GM18499 (cell line): ENCODE measurements at regions not wholly inside any gene's neighbourhood (a gene's known extent, or its start where the extent isn't known, plus 50 kb on each side); places are given as distances from the start of the nearest gene placed in this dataset.

ENCODE experiments used
- ATAC-seq: cut with Tn5 transposase; IDR thresholded peaks from one replicate; pipeline ENCODE4 v1.9.1; 2021; ENCODE audit warnings: moderate number of reproducible peaks; ENCODE audit not compliant: insufficient read depth, unreplicated experiment

DNA sequence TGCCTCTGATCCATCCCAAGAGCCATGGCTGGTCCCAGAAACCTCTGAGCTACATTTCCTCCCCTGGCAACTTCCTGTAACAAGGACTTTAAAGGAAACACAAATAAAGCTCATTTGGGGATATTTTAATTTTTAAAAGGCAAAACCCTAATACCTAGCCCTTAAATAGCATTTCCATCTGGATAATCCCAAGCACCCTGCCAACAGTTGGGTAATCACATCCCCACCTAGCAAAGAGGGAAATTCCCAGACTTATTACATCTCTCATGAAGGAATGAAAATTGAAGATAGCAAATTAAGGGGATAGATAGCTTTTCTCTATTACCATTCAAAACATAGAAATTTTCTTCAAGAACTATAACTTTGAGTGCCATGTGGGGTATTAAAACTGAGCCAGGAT, 213.7 kb upstream of the BMP4 start:
- no peak for ATAC-seq

DNA sequence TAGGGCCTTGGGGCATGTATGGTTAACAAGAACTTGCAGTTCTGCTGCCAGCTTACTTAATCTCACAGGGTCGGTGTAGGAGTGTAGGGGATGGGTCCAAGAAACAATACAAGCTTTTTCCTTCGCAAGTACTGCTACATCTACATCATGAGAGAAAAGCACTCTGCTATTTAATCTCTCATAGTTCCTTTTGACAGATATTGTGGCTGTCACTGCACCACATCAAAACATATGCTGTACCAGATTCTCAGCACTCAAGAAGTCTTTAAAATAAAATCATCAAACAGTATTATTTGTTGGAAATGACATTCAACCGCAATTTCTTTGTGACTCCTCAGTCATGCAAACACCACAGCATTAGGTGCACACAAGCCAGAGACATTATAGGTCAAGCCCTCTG, 215.5 kb upstream of the BMP4 start:
- ATAC-seq = no peak

DNA sequence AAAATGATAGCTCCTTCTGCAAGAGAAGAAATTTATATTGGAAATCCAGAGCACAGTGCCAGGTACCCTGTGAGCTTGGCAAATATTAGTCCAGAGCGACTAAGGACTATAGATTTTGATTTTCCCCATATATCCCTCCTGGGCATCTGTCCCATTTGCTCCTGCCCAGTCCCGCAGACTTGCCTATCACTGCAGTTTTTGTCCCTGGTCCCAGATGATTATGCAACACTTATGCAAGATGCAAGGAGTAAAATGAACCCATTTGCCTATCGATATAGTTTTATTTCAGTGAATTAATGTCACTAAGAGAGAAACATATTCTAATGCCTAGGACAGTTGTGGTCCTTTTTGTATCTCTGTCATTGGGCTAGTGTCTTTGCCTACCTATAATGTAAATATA, 215.9 kb upstream of the BMP4 start:
- ATAC-seq = no peak

DNA sequence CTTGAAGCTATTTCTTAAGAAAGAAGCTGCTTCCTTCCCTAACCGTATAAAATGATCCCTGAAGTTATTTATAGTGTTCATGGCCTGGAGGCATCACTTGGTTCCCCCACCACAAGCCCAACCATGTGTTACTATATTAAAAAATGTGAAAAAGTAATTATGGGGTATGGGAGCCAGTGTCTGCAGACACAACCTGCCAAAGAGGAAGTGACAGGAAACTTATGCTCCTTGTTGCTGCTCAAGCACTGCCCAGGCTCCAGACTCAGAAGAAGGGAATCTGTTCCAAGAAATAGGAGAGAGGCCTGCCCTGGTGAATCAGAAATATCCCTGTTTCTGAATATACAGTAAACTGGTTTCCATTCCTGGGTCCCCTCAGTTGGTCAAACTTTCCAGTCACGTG, 217.2 kb upstream of the BMP4 start:
- no peak for ATAC-seq

DNA sequence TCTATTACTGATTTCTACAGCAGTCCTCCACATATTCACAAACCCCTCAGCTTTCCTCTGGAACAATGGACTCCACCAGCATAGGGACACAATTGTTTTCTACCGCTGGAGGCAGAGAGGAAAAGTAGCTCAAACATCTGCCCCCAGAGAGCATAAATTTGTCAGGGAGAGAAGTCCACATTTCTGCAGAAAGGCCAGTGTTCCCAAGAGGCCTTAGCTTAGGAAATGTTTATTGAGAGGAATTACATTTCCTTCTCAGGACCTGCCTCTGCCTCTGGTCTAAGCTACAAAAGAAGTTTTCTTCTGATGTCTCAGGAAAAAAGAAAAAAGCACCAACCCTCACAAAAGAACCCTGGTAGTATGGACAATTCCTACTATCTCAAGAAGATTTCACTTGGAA, 217.8 kb upstream of the BMP4 start:
- no peak for ATAC-seq

DNA sequence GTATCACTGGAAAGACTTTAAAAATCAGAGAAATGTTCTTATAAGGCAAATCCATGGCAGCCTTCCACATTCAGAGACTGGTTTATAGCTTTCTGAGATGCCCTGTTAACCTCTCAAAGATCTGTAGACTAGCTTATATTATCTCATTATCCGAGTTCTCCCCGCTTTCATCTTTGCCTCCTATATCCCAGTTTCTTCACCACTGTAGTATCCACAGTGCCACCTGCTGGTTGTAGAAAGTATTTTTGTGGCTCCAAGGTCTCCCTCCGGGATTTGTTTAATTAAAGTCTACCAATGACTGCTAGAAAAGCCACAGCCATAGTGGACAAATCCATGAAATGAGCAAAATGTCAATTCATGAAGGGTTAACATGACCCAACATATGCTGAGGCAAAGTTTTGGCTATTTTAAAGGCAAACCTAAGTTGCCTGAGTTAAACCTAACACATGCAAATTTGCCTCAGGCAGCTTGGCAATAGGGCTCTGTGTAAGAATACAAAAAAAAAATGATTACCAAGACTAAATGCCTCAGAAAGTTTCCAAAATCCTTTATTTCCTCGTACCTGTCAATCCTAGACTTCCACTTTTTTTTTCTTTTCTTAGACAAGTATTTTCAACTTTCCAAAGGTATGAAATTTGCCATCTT, 218.8 kb upstream of the BMP4 start:
- ATAC-seq = no peak

DNA sequence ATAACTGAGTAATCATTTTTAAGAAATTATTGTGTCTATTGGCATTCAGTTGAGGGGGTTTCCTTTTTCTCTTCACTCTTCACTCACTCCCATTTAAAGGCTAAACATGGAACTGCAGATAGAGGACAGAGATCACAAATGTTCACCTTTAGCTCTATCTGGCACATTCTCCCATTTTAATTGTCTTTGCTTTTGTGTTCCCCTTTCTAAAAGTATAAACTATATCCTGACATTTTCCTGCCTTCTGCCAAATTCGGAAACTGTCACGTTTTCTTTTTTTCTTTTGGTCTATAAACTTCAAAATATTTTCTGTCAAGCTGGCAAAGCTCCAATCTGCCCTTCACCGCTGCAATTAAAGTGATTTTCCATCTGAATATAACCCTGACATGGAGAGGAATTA, 219.8 kb upstream of the CDKN3 start:
- no peak for ATAC-seq

DNA sequence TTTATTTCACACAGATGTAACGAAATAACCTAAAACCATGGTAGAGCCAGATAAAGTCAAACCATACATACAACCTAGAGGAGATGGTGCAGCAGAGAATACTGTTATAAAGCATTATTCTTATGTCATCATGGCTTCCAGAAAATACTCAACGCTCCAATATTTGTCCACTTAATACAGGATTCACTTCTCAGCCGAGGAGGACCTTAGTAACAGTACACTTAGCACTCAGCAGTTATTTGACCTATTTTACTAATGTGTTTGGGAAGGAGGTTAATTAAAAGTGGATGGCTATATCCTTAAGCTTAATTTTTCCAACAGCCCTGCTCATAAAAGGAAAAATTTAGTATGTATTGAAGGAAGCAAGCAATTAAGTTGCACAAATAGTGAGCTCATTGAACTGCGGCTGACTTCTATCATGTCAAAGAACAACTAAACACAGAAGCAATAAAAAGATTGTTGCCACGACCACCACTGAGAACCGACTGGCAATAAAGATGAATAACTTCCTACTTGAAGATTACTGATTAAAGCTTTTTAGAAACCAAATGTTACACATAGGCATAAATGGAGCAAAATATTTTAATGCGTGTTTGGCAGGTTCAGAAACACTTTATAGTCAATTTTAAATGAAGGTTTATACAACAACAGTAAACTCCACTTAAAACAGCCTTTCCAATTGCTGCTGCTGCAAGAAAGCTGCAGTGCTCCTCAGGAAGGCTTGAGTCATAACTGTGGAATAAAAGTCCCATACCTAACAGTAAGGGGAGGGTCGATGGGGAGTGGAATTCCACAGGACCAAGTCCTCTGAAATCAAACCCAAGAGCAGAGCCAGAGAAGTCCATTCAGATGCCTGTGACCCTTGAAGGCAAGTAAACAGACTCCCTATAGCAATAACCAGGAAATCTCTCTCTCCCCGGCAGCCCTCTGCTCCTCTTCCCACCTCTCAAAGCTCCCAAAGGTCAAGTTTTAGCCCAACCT, 218.9 kb upstream of the CDKN3 start:
- ATAC-seq = no peak

DNA sequence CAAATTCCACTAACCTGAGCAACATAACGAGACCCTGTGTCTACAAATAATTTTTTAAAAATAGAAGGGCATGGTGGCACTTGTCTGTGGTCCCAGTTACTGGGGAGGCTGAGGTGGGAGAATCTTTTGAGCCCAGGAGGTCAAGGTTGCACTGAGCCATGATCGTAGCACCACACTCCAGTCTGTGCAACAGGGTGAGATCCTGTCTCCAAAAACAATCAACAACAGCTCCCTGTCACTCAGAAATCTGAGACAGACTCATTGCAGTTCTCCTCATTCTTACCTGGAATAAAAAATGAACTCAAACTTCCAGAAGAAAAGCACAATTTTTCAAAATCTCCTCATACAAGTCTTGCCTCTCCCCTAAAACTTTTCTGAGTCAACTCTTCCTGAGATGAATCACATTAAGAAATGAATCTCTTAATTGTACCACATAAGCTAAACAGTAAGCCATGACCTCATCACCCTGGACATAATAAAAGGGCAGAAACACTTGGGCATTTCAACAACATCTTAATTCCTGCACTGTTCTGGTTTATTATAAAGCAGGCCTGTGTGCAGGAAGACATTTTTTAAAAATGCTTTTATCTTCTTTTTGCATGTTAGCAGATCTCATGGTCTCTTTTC, 214.3 kb upstream of the CDKN3 start:
- ATAC-seq = no peak

DNA sequence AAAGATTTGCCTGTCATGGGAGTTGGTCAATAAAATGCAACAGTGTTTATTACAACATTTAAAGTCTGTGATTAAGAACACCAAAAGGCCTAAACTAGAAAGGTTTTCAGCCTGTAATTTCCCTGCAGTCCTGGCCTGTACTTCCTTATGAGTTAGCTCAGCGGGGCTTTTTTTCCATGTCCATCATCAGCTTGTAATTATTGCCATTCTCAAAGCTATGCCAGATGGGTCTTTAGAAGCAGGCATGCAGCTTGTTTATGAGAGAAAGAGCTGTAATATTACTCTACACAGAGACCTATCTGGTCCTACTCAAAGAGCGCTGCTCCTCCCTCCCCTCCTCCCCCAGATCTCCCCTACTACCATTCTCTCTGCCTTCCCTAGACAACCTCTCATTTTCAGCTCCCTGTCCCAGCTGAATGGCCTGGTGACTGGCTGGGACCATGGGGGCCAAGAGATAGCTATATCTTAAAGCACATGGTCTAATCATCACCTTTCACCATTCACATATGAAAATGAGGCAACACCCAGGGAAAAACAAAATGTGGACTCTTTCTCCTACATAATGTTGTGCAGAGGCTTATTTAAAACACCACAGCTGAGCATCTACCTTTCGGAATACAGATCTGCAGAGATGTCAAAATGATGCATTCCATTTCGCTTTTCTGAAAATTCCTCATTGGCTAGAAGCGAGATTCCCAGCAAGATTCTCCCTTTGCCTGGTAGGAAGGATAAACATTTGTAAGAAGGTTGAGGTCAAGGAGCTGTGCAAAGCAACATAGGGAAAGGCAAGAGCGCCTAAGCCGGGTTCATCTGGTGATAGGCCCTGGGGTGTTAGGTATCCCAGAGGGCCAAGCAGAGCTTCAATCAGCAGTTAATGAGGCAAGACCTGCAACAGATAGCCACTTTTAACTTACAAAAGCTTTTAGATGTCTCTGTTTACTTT, 209.7 kb upstream of the CDKN3 start:
- no peak for ATAC-seq

DNA sequence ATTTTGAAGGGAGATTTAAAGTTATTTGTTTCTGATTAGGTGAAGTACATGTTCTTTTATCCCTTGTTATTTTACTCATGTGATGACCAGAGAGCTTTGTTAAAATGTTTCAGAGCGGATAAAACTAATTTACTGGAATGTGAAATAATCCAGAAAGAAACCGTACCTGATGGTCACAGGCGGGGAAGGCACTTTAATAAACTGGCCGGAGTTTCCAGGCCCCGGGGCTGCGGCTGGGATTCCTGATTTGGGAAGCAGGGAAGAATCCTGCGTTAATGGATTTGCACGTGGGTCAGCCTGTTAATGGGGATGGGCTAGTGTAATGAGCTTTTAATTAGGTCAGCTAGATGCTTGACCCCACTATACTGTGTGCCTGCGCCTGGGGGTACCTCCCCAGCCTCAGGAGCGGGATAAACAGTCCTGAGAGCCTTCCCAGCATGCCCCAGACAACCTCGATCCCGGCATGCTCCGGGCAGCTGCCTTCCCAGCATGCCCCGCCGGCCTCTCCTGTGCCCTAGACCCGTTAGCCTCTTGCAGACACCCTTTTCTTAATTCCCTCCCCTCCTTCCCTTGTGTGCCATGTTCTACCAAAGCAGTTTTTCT, 208.6 kb upstream of the CDKN3 start:
- no peak for ATAC-seq

DNA sequence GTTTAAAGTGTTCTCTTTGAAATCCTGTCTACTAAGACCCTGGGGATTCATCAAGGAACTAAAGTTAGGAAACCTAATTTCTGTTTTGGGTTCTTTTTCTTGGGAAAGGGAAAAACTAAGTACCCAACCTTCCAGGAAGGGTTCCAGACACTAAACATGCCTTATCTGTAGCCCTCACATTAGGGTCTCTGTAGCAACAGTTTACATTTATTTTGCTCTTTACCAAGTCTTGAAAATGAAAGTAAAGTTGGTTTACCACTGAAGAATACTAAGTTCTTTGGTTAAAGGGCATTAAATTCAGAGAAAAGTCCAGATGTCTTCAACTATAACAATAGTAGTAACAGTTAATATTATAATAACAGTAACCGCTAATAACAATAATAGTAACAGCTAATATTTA, 207.5 kb upstream of the CDKN3 start:
- ATAC-seq = no peak

DNA sequence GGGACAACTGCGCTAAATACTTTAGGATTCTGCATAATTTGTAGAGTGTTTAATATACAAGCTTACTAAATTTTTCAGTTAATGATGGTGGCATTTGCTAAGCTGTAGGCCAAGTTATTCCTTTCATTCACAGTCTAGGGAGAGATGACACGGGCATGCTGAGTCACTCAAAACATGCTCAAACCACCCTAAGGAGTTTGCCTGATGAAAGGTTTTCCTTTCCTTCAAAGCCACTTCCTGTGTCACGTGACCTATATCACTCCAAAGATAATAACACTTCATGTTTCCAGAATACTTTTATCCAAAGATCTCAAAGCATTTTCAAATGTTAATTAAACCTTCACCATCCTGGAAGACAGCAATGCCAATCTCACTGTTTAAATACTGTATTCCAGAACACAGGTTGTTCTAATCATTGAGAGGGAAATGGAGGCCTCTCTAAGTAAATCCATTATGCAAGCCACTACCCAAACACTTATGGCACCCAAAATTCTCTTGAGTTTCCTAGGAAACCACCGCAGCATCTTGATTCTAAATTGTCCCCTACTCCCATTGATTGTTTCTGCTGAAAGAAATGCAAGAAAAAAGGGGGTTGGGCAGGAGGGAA, 207.0 kb upstream of the CDKN3 start:
- no peak for ATAC-seq

DNA sequence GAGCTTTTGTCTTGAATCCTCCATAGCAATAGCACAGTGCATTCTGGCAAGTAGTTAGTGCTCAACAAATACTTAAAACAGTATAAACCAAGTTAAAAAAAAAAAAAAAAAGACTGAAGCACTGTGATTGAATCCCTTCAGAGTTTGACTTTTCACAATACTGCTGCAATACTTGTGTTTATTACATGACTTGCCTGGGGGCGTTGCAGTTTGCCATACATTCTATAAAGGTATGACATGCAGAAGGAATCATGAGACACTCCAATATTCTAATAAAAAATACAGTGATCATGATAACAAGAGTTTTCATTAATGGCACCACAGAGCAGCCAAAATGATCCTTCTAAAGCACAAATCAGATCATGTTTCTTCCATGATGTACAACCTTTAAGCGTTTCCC, 205.0 kb upstream of the CDKN3 start:
- no peak for ATAC-seq

DNA sequence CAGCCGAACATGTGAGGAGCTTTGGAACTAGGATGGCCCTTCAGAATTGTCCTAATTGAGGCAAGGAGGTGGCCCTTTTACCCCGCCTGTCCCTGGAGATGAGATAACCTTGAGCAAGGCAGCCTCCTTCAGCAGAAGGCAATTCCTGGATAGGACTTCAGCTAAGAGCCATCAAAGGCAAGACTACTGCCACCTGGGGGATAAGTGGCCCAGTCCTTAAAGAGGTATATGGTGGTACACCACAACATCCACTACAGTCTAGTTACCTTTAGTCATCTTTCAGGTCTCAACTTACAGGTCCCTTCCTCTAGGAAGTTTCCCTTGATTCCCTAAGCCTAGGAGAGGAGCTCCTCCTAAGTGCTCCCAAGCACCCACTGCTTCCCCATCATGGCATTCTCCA, 204.2 kb upstream of the CDKN3 start:
- ATAC-seq = no peak

DNA sequence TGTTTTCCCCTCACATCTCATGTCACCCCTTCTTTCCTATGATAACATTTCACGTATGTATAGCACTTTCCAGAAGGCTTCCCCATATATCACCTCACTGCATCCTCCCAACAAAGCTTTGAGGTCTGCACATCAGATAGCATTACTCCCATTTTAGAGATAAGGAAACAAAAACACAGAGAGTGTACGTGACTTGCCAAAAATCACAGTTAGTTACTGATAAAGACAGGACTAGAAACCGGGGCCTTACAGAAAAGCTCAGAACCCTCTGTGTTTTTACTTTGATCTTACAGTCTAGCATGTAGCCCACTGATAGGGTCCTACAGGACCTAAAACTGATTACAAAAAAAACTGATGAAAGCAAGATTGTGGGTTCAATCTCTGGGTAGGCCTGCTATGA, 202.9 kb upstream of the CDKN3 start:
- no peak for ATAC-seq

DNA sequence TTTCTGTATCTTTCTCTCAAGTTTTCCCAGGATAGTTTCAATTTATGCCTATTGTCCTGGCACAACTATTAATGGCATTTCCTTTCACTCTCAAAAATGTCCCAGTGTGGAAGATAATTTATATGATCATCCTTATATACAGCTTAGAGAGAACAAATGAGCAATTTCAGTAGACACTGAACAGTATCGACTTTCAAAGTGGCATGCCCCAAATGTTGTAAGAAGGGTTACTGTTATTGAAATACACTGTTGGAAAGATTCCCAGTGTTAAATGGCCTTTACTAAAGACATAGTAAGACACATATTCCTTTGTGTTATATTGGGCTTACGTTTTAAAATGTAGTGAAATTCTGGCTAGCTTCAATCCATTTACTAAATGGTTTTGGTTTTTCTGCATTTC, 202.3 kb upstream of the CDKN3 start:
- no peak for ATAC-seq

DNA sequence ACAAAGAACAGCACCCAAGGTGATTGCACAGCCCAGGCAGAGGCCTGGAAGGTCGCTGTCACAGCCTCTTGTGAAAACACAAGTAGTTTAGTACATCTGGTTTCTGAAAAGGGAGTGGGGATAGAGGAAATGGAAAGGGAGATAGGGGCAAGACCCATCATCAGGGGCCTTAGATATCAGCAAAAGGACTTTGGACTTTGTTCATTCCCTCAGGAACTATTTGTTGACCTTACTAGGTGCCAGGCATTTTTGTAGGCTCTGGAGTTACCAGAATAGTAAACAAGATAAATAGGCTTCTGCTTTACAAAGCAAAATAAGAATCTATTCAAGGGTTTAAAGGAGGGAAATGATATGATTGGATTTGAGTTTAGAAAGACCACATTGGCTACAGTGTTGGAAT, 199.4 kb upstream of the CDKN3 start:
- ATAC-seq = no peak

DNA sequence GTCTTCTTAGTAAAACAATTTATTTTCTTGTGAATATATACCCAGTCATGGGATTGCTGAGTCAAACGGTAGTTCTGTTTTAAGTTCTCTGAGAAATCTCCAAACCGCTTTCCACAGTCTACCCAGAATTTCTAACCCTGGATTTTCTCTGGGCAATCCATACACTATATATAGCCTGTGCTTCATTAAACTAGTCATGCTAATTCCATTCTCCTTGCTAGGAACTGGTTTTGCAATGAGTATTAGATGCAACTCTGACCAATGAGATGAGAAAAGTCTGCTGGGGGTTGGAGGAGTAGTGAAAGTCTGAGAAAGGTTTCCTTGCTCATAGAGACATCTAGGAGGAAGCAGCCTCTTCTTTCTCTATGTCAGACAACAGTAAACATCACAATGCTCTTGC, 196.1 kb upstream of the CDKN3 start:
- ATAC-seq = no peak

DNA sequence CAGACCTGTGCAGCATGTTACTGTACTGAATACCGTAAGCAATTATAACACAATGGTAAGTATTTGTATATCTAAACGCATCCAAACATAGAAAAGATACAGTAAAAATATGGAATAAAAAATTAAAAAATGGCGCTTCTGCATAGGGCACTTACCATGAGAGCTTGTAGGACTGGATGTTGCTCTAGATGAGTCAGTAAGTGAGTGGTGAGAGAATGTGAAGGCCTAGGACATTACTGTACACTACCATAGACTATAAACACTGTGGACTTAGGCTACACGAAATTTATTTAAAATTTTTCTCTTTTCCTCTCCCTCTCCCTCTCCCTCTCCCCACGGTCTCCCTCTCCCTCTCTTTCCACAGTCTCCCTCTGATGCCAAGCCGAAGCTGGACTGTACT, 194.5 kb upstream of the CDKN3 start:
- no peak for ATAC-seq
